ENCODE measurements at regions not wholly inside any gene's neighbourhood (a gene's known extent, or its start where the extent isn't known, plus 50 kb on each side); places are given as distances from the start of the nearest gene placed in this dataset.

GRCh38 chr4:181659876-181660275 lies 583.3 kb upstream of the TENM3 start:
- no peak for DNase-seq
- 75 to 87% (median 81%) methylated on average over 6 of the region's 6 CpGs for WGBS, 4 donors

DNA sequence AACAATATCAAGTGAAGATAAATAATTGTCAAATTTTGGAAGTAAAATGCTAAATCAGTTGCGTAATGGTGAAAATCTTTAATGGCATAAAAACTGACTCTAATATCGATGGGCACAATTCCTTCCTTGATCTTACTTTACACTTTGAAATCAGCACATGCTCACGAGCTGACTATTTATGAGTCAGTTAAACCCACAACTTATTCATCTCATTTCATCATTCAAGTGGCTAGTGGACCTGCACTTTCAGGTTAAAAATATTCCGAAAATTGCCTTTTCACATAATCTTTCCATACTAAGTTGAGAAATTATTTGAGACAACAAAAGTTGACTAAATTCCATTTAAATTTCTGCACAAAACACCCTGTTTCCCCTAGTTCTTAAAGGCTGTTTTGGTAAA lies 582.1 kb upstream of the TENM3 start:
- 82 to 84% (median 83%) methylated on average over 4 of the region's 4 CpGs for WGBS, 4 donors
- no peaks in the 10 kb centered on the region for H3K27me3 ChIP-seq

More at GRCh38 chr4:181659876-181660275, 583.3 kb upstream of the TENM3 start:
- Histone ChIP-seq H3K27me3 (no peaks in the 10 kb centered on the region), H3K4me3 (no peak overlapping the region), H3K4me1 (peaks cover 0 to 11% (median 0%) of the 10 kb centered on the region in 12 donors), H3K9me3 (no peaks in the 10 kb centered on the region), H3K27ac (no peak overlapping the region), H3K36me3 (no peaks in the 10 kb centered on the region)
- no peak for TF ChIP-seq CTCF (IDR thresholded peaks at IDR 0.05)
- intact Hi-C loops (cut with DNase I), result no loop called here
- no peak for ATAC-seq

DNA sequence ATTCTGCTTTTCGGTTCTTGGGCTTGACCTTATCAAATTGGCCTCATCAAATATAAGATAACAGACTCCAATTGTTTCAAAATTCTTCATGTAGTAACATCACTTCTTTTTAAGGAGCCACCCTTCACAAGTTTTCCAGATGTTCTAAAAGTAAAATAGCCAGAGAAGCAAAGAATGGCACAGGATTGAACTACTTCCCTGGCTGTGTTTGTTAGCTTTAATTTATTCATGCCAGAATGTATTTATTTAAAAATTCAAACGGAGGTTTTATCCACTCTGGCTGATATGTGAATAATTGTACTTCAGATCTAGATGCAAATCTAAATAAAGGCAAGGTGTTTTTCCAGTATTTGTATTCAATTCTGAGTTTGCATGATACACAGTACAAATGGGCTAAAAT lies 581.3 kb upstream of the TENM3 start:
- Histone ChIP-seq H3K9me3 (no peaks in the 10 kb centered on the region), H3K4me3 (no peak overlapping the region), H3K27ac (no peak overlapping the region), H3K4me1 (peaks cover 0 to 11% (median 0%) of the 10 kb centered on the region in 12 donors), H3K27me3 (no peaks in the 10 kb centered on the region), H3K36me3 (no peaks in the 10 kb centered on the region)
- DNase-seq (no peak), ATAC-seq (no peak)
- intact Hi-C loops (cut with DNase I), result no loop called here
- no peak for TF ChIP-seq CTCF (IDR thresholded peaks at IDR 0.05)
- TF ChIP-seq POLR2A (IDR thresholded peaks at IDR 0.05), result no peak
- WGBS, 4 donors, result 6 to 14% (median 9%) methylated on average over 2 of the region's 2 CpGs

More for the DNA sequence above, 582.1 kb upstream of the TENM3 start:
- TF ChIP-seq CTCF (IDR thresholded peaks at IDR 0.05) (no peak), POLR2A (IDR thresholded peaks at IDR 0.05) (no peak)
- no peaks in the 10 kb centered on the region for H3K36me3 ChIP-seq
- ATAC-seq (peak in 1 of 4 donors; percentile 38), DNase-seq (no peak)
- no peak overlapping the region for H3K27ac ChIP-seq
- intact Hi-C loops (cut with DNase I), result no loop called here
- H3K4me1 ChIP-seq, result peaks cover 0 to 11% (median 0%) of the 10 kb centered on the region in 12 donors
- H3K4me3 ChIP-seq, result no peak overlapping the region
- H3K9me3 ChIP-seq, result no peaks in the 10 kb centered on the region

GRCh38 chr4:181662383-181662782 lies 580.8 kb upstream of the TENM3 start:
- Histone ChIP-seq H3K4me3 (no peak overlapping the region), H3K27ac (no peak overlapping the region), H3K36me3 (no peaks in the 10 kb centered on the region), H3K27me3 (no peaks in the 10 kb centered on the region), H3K9me3 (no peaks in the 10 kb centered on the region), H3K4me1 (peaks cover 0 to 11% (median 0%) of the 10 kb centered on the region in 12 donors)
- no peak for TF ChIP-seq CTCF (IDR thresholded peaks at IDR 0.05)
- no peak for TF ChIP-seq POLR2A (IDR thresholded peaks at IDR 0.05)
- DNase-seq (peak in 2 of 5 donors; percentile 27 to 30), ATAC-seq (peak in 3 of 4 donors; percentile 32 to 59 (median 48))
- WGBS, 4 donors, result 16 to 21% (median 18%) methylated on average over 3 of the region's 3 CpGs
- intact Hi-C loops (cut with DNase I), result no loop called here

All from heart left ventricle (tissue), 16 donors.